ENCODE measurements at regions not wholly inside any gene's neighbourhood (a gene's known extent, or its start where the extent isn't known, plus 50 kb on each side); places are given as distances from the start of the nearest gene placed in this dataset.

- H3K4me1 ChIP-seq (ENCODE audit: control insufficient read depth, insufficient read depth, low read length): peaks cover 9% of the 10 kb centered on the region
- H3K27ac ChIP-seq (ENCODE audit: low read depth, low read length): no peak overlapping the region
- H3K4me3 ChIP-seq (ENCODE audit: low read depth, low read length): no peak overlapping the region
- H3K9ac ChIP-seq (ENCODE audit: low read depth, low read length): no peak overlapping the region
- no peaks in the 10 kb centered on the region for H3K9me3 ChIP-seq (ENCODE audit: control insufficient read depth, insufficient read depth, low read length)
- no peaks in the 10 kb centered on the region for H3K27me3 ChIP-seq (ENCODE audit: control insufficient read depth, insufficient read depth, low read length)
- H3K36me3 ChIP-seq (ENCODE audit: control insufficient read depth, insufficient read depth, low read length): no peaks in the 10 kb centered on the region
These were observed 72.6 kb upstream of the SERTM1 start for GRCh38 chr13:36601186-36601585.

GRCh38 chr13:36606060-36606459, 67.8 kb upstream of the SERTM1 start:
- no peak overlapping the region for H3K27ac ChIP-seq (ENCODE audit: low read depth, low read length)
- no peak overlapping the region for H3K4me3 ChIP-seq (ENCODE audit: low read depth, low read length)
- no peaks in the 10 kb centered on the region for H3K36me3 ChIP-seq (ENCODE audit: control insufficient read depth, insufficient read depth, low read length)
- no peaks in the 10 kb centered on the region for H3K27me3 ChIP-seq (ENCODE audit: control insufficient read depth, insufficient read depth, low read length)
- H3K4me1 ChIP-seq (ENCODE audit: control insufficient read depth, insufficient read depth, low read length): peaks cover 11% of the 10 kb centered on the region
- no peaks in the 10 kb centered on the region for H3K9me3 ChIP-seq (ENCODE audit: control insufficient read depth, insufficient read depth, low read length)
- no peak overlapping the region for H3K9ac ChIP-seq (ENCODE audit: low read depth, low read length)

GRCh38 chr13:36608474-36608873, 65.3 kb upstream of the SERTM1 start:
- Histone ChIP-seq H3K27me3 (ENCODE audit: control insufficient read depth, insufficient read depth, low read length) (no peaks in the 10 kb centered on the region), H3K9me3 (ENCODE audit: control insufficient read depth, insufficient read depth, low read length) (no peaks in the 10 kb centered on the region), H3K9ac (ENCODE audit: low read depth, low read length) (no peak overlapping the region), H3K4me3 (ENCODE audit: low read depth, low read length) (no peak overlapping the region), H3K36me3 (ENCODE audit: control insufficient read depth, insufficient read depth, low read length) (no peaks in the 10 kb centered on the region), H3K27ac (ENCODE audit: low read depth, low read length) (no peak overlapping the region), H3K4me1 (ENCODE audit: control insufficient read depth, insufficient read depth, low read length) (peaks cover 27% of the 10 kb centered on the region)

DNA sequence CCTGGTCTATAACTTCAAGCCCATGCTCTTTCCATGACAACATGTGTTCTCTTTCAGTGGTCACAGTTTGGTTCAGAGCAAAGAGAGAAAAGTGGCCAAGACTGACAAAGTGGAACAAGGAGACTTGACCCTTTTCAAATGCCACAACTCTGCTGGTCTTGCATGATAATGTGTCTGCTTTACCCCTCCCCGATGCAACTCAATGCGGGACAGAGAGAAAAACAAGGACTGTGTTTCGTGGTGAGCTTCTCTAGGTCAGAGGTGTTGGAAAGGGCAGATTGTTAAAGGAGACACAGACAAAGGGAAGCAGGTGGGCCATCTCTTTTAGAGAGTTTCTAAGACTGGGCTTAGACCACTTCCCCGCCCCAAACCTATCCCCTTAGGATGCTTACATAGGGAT, 61.6 kb upstream of the SERTM1 start:
- no peaks in the 10 kb centered on the region for H3K9me3 ChIP-seq (ENCODE audit: control insufficient read depth, insufficient read depth, low read length)
- H3K27ac ChIP-seq (ENCODE audit: low read depth, low read length): peak overlapping the region; percentile 24
- peaks cover 16% of the 10 kb centered on the region for H3K4me1 ChIP-seq (ENCODE audit: control insufficient read depth, insufficient read depth, low read length)

DNA sequence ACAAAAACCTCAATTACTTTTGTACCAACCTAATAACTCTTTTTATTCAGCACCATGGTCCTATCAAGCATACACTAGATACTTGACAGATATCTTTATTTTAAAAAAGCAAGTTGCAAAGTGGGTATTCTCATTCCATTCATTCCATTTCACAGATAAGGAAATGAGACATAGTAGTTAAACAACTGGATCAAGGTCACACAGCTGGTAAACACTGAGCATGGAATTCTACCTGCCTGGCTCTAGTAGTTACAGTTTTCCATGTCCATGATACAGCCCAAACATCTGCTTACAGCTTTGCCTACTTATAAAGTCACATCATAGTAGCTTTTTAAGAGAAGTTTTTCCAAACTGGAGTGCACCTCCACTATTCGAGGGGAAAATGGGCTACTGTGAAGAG, 57.1 kb upstream of the SERTM1 start:
- 0 out of 2 replicates have a peak, but pooled peaks cover 2% of the 10 kb centered on the region for H3K9me3 ChIP-seq (ENCODE audit: control insufficient read depth, insufficient read depth, low read length)
- H3K27me3 ChIP-seq (ENCODE audit: control insufficient read depth, insufficient read depth, low read length): no peaks in the 10 kb centered on the region
- no peak overlapping the region for H3K4me3 ChIP-seq (ENCODE audit: low read depth, low read length)
- H3K36me3 ChIP-seq (ENCODE audit: control insufficient read depth, insufficient read depth, low read length): no peaks in the 10 kb centered on the region
- no peak overlapping the region for H3K9ac ChIP-seq (ENCODE audit: low read depth, low read length)
- H3K27ac ChIP-seq (ENCODE audit: low read depth, low read length): no peak overlapping the region
- H3K4me1 ChIP-seq (ENCODE audit: control insufficient read depth, insufficient read depth, low read length): peaks cover 13% of the 10 kb centered on the region

More for the DNA sequence above, 61.6 kb upstream of the SERTM1 start:
- Histone ChIP-seq H3K4me3 (ENCODE audit: low read depth, low read length) (no peak overlapping the region), H3K9ac (ENCODE audit: low read depth, low read length) (no peak overlapping the region), H3K27me3 (ENCODE audit: control insufficient read depth, insufficient read depth, low read length) (no peaks in the 10 kb centered on the region), H3K36me3 (ENCODE audit: control insufficient read depth, insufficient read depth, low read length) (no peaks in the 10 kb centered on the region)

DNA sequence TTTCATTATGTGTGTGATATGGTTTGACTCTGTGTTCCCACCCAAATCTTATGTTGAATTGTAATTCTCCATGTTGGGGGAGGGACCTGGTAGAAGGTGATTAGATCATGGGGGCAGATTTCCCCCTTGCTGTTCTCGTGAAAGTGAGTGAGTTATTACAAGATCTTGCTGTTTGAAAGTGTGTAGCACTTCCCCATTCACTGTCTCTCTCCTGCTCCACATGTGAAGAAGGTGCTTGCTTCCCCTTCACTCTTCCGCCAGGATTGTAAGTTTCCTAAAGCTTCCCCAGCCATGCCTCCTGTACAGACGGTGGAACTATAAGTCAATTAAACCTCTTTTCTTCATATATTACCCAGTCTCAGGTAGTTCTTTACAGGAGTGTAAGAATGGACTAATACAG, 54.3 kb upstream of the SERTM1 start:
- Histone ChIP-seq H3K9me3 (ENCODE audit: control insufficient read depth, insufficient read depth, low read length) (0 out of 2 replicates have a peak, but pooled peaks cover 2% of the 10 kb centered on the region), H3K4me3 (ENCODE audit: low read depth, low read length) (no peak overlapping the region), H3K9ac (ENCODE audit: low read depth, low read length) (no peak overlapping the region), H3K36me3 (ENCODE audit: control insufficient read depth, insufficient read depth, low read length) (no peaks in the 10 kb centered on the region), H3K27ac (ENCODE audit: low read depth, low read length) (no peak overlapping the region), H3K27me3 (ENCODE audit: control insufficient read depth, insufficient read depth, low read length) (no peaks in the 10 kb centered on the region), H3K4me1 (ENCODE audit: control insufficient read depth, insufficient read depth, low read length) (no peaks in the 10 kb centered on the region)
